H1 (cell line): ENCODE measurements at regions not wholly inside any gene's neighbourhood (a gene's known extent, or its start where the extent isn't known, plus 50 kb on each side); places are given as distances from the start of the nearest gene placed in this dataset.

Experiments
- CTCF ChIA-PET: fragments of 300-600 bp; sonication (Branson Sonifier 250); formaldehyde crosslinking; loops from one replicate; lab custom pipeline; 2021; ENCODE audit not compliant: partially characterized antibody; lab: Charles Lee
- POLR2A ChIA-PET: fragments of 300-600 bp; sonication (Branson Sonifier 250); formaldehyde crosslinking; loops from one replicate; lab custom pipeline; 2021; ENCODE audit warnings: inconsistent platforms; ENCODE audit not compliant: partially characterized antibody; lab: Charles Lee
- DNase-seq, 2 experiments: peaks; one replicate each; pipeline versions ENCODE4 v3.0.0 to v3.0.0-alpha.2; 2010 to 2022; ENCODE audit warnings: low spot score in 2 of 2, low read depth in 1 of 2, mixed read lengths in 1 of 2
- FAIRE-seq: peaks from 2 replicates; lab custom pipeline; 2011; peaks lifted over from hg19 to GRCh38; lab: Jason Lieb, UNC
- H2AFZ ChIP-seq: 2 replicates; pipeline ENCODE4 v1.8.1; 2012; ENCODE audit warnings: low read length, inconsistent platforms
- H2AK5ac ChIP-seq: 2 replicates; pipeline ENCODE4 v1.6.1; 2013; ENCODE audit warnings: low read depth, low read length
- H2BK120ac ChIP-seq: replicated peaks from 2 replicates; pipeline ENCODE3; 2013; ENCODE audit warnings: low read depth, low read length, inconsistent platforms
- H2BK12ac ChIP-seq: 2 replicates; pipeline ENCODE4 v1.6.1; 2013; ENCODE audit warnings: low read depth, low read length
- H2BK15ac ChIP-seq: 2 replicates; pipeline ENCODE4 v1.6.1; 2013; ENCODE audit warnings: low read length
- H2BK20ac ChIP-seq: 2 replicates; pipeline ENCODE4 v1.6.1; 2013; ENCODE audit warnings: low read length
- H2BK5ac ChIP-seq: 2 replicates; pipeline ENCODE4 v1.6.1; 2013; ENCODE audit warnings: low read depth, low read length
- H3K14ac ChIP-seq: 2 replicates; pipeline ENCODE4 v1.6.1; 2013; ENCODE audit warnings: inconsistent platforms; ENCODE audit not compliant: insufficient read length
- H3K18ac ChIP-seq: 2 replicates; pipeline ENCODE4 v1.6.1; 2013; ENCODE audit warnings: low read length; ENCODE audit errors: extremely low read depth
- H3K23ac ChIP-seq: 2 replicates; pipeline ENCODE4 v1.6.1; 2013; ENCODE audit warnings: inconsistent platforms; ENCODE audit not compliant: insufficient read length
- H3K23me2 ChIP-seq: 2 replicates; pipeline ENCODE4 v1.6.1; 2013; ENCODE audit warnings: low read depth, low read length
- H3K27ac ChIP-seq: 2 replicates; pipeline ENCODE4 v1.6.1; 2011; ENCODE audit warnings: low read depth, low read length, inconsistent platforms
- H3K27me3 ChIP-seq, 4 experiments: replicated peaks in 1 of 4; 1 replicate in 1 of 4; 2 replicates in 3 of 4; pipeline versions ENCODE4 v1.6.1 to v1.8.1; 2011 to 2013; ENCODE audit warnings: low read length in 3 of 4, mild to moderate bottlenecking in 3 of 4, inconsistent platforms in 2 of 4, mixed read lengths in 2 of 4, moderate library complexity in 1 of 4; ENCODE audit not compliant: control insufficient read depth in 3 of 4, insufficient read depth in 3 of 4; ENCODE audit errors: extremely low read depth in 1 of 4
- H3K36me3 ChIP-seq, 4 experiments: 2 replicates each; pipeline versions ENCODE4 v1.6.1 to v1.8.1; 2011 to 2013; ENCODE audit warnings: mild to moderate bottlenecking in 4 of 4, low read length in 3 of 4, moderate library complexity in 2 of 4, control low read depth in 1 of 4, inconsistent platforms in 1 of 4; ENCODE audit not compliant: insufficient read depth in 4 of 4, control insufficient read depth in 2 of 4
- H3K4ac ChIP-seq: replicated peaks from 2 replicates; pipeline ENCODE3; 2013; ENCODE audit warnings: low read length, low read depth, mixed read lengths, inconsistent platforms; ENCODE audit not compliant: insufficient read length
- H3K4me1 ChIP-seq, 4 experiments: replicated peaks in 1 of 4; 1 replicate in 1 of 4; 2 replicates in 3 of 4; pipeline versions ENCODE4 v1.6.1 to v1.8.1; 2011 to 2013; ENCODE audit warnings: low read length in 3 of 4, inconsistent platforms in 2 of 4, mixed read lengths in 1 of 4; ENCODE audit not compliant: insufficient read depth in 4 of 4, control insufficient read depth in 3 of 4
- H3K4me2 ChIP-seq, 2 experiments: 2 replicates each; pipeline versions ENCODE4 v1.6.1 to v1.8.1; 2011 to 2013; ENCODE audit warnings: low read depth in 2 of 2, low read length in 2 of 2, control low read depth in 1 of 2, inconsistent platforms in 1 of 2, mild to moderate bottlenecking in 1 of 2; ENCODE audit not compliant: insufficient read depth in 1 of 2
- H3K4me3 ChIP-seq, 4 experiments: fragments of 200-600, 300-600 bp in 1 of 4; sonication (generic), shearing (Covaris generic), sonication (Bioruptor Twin) in 1 of 4; 2 replicates each; pipeline versions ENCODE4 v1.5.1 to v1.8.1; 2011 to 2016; ENCODE audit warnings: low read length in 4 of 4, low read depth in 3 of 4, control low read depth in 2 of 4, inconsistent platforms in 2 of 4, mild to moderate bottlenecking in 2 of 4, mixed read lengths in 1 of 4, moderate library complexity in 1 of 4; ENCODE audit not compliant: insufficient read depth in 2 of 4; ENCODE audit errors: extremely low read depth in 1 of 4
- H3K56ac ChIP-seq: replicated peaks from 2 replicates; pipeline ENCODE3; 2013; ENCODE audit warnings: low read depth, mild to moderate bottlenecking, mixed read lengths, low read length, inconsistent platforms; ENCODE audit not compliant: insufficient read length
- H3K79me1 ChIP-seq: 2 replicates; pipeline ENCODE4 v1.6.1; 2013; ENCODE audit warnings: low read depth, low read length, control low read depth
- H3K79me2 ChIP-seq, 2 experiments: 2 replicates each; pipeline versions ENCODE4 v1.6.1 to v1.8.1; 2012 to 2013; ENCODE audit warnings: low read length in 2 of 2, mild to moderate bottlenecking in 2 of 2, inconsistent platforms in 1 of 2; ENCODE audit not compliant: insufficient read depth in 2 of 2, control insufficient read depth in 1 of 2
- H3K9ac ChIP-seq, 4 experiments: replicated peaks in 1 of 4; 1 replicate in 1 of 4; 2 replicates in 3 of 4; pipeline versions ENCODE4 v1.6.1 to v1.8.1; 2011 to 2013; ENCODE audit warnings: low read depth in 3 of 4, low read length in 3 of 4, control low read depth in 2 of 4, mild to moderate bottlenecking in 2 of 4, moderate library complexity in 2 of 4, inconsistent platforms in 1 of 4; ENCODE audit errors: extremely low read depth in 1 of 4
- H3K9me3 ChIP-seq, 2 experiments: 2 replicates each; pipeline versions ENCODE4 v1.6.1 to v1.8.1; 2012 to 2013; ENCODE audit warnings: mild to moderate bottlenecking in 2 of 2, moderate library complexity in 2 of 2, control low read depth in 1 of 2, inconsistent platforms in 1 of 2, low read depth in 1 of 2, low read length in 1 of 2, mixed read lengths in 1 of 2; ENCODE audit not compliant: insufficient read depth in 2 of 2
- H4K20me1 ChIP-seq, 2 experiments: replicated peaks in 1 of 2; 2 replicates each; pipeline versions ENCODE3 to v1.8.1; 2011 to 2013; ENCODE audit warnings: inconsistent platforms in 2 of 2, low read length in 2 of 2, mild to moderate bottlenecking in 1 of 2; ENCODE audit not compliant: insufficient read depth in 2 of 2, control insufficient read depth in 1 of 2
- H4K5ac ChIP-seq: 2 replicates; pipeline ENCODE4 v1.6.1; 2013; ENCODE audit warnings: low read length, low read depth, mixed read lengths, inconsistent platforms; ENCODE audit not compliant: insufficient read length
- H4K8ac ChIP-seq: 2 replicates; pipeline ENCODE4 v1.8.0; 2013; ENCODE audit warnings: mild to moderate bottlenecking, moderate library complexity, low read length, inconsistent platforms; ENCODE audit not compliant: insufficient read depth; ENCODE audit errors: extremely low read depth
- H4K91ac ChIP-seq: replicated peaks from 2 replicates; pipeline ENCODE3; 2013; ENCODE audit warnings: low read length, mixed read lengths, inconsistent platforms; ENCODE audit not compliant: insufficient read length
- BCL11A ChIP-seq, 2 experiments: IDR thresholded peaks; one replicate each; pipeline ENCODE4 v1.6.1; 2011; ENCODE audit warnings: low read depth in 2 of 2, low read length in 2 of 2, mild to moderate bottlenecking in 2 of 2
- CHD1 ChIP-seq: IDR thresholded peaks from 2 replicates; pipeline ENCODE4 v1.6.1; 2012; ENCODE audit warnings: low read depth, low read length, improper control_type of control experiment
- FOSL1 ChIP-seq: IDR thresholded peaks from 2 replicates; pipeline ENCODE4 v1.6.1; 2011; ENCODE audit warnings: mild to moderate bottlenecking, low read depth, low read length, moderate library complexity; ENCODE audit not compliant: insufficient read depth
- RXRA ChIP-seq: IDR thresholded peaks from 2 replicates; pipeline ENCODE4 v1.6.1; 2011; ENCODE audit warnings: low read depth, mild to moderate bottlenecking, low read length, moderate library complexity; ENCODE audit not compliant: insufficient read depth
- SIN3A ChIP-seq, 2 experiments: IDR thresholded peaks in 1 of 2; conservative IDR thresholded peaks in 1 of 2; 2 replicates each; pipeline ENCODE4 v1.6.1; 2011 to 2012; ENCODE audit warnings: low read length in 2 of 2, improper control_type of control experiment in 1 of 2, low read depth in 1 of 2, mild to moderate bottlenecking in 1 of 2
- TAF1 ChIP-seq: IDR thresholded peaks from 2 replicates; pipeline ENCODE4 v1.6.1; 2011; ENCODE audit warnings: mild to moderate bottlenecking, low read depth, low read length
- TAF7 ChIP-seq: optimal IDR thresholded peaks from 2 replicates; pipeline ENCODE3; 2011; ENCODE audit warnings: low read depth, mild to moderate bottlenecking, inconsistent platforms, low read length, moderate library complexity, borderline replicate concordance
- TBP ChIP-seq: IDR thresholded peaks from 2 replicates; pipeline ENCODE4 v1.6.1; 2011; ENCODE audit warnings: low read depth, low read length, improper control_type of control experiment
- TEAD4 ChIP-seq: IDR thresholded peaks from 2 replicates; pipeline ENCODE4 v1.6.1; 2012; ENCODE audit warnings: low read depth, low read length, inconsistent platforms, mixed read lengths
- YY1 ChIP-seq: IDR thresholded peaks from 2 replicates; pipeline ENCODE4 v1.6.1; 2011; ENCODE audit warnings: low read depth, mild to moderate bottlenecking, low read length
- ZNF274 ChIP-seq: IDR thresholded peaks from 2 replicates; pipeline ENCODE4 v1.7.0; 2012; ENCODE audit warnings: low read length, borderline replicate concordance; ENCODE audit errors: extremely low read depth
- WGBS, 2 experiments: shearing (Covaris generic) in 1 of 2; methylation state at CpG; one replicate each; pipeline versions ENCODE4 v1.1.6 to v1.1.7; 2013 to 2015; ENCODE audit warnings: low lambda C conversion rate in 2 of 2, mixed read lengths in 2 of 2, inconsistent platforms in 1 of 2, low coverage in 1 of 2, missing lambda C conversion rate in 1 of 2; ENCODE audit not compliant: insufficient replicate concordance in 2 of 2, insufficient coverage in 1 of 2, insufficient read length in 1 of 2; ENCODE audit errors: extremely low coverage in 1 of 2, missing lambda C conversion rate in 1 of 2; 5-methylcytosine and 5-hydroxymethylcytosine counted together
- TF ChIP-seq, protein P1 (sequence below): IDR thresholded peaks from 2 replicates; pipeline ENCODE4 v1.6.1; 2012; ENCODE audit warnings: inconsistent platforms

GRCh38 chr16:59397638-59398037 is 663.5 kb upstream of the GOT2 start:
- no peak overlapping the region for H3K23ac ChIP-seq
- no peak overlapping the region for H4K91ac ChIP-seq
- H4K5ac ChIP-seq: no peak overlapping the region
- H2AK5ac ChIP-seq: no peak overlapping the region
- no peak overlapping the region for H2BK5ac ChIP-seq
- 0 out of 7 replicates have a peak, but pooled peaks cover 0 to 3% (median 0%) of the 10 kb centered on the region in 4 experiments for H3K4me1 ChIP-seq
- H2BK15ac ChIP-seq: no peak overlapping the region
- no peak overlapping the region for H2BK12ac ChIP-seq
- H3K27me3 ChIP-seq: no peaks in the 10 kb centered on the region
- no peak for FAIRE-seq
- H3K4ac ChIP-seq: no peak overlapping the region
- no peak overlapping the region for H4K8ac ChIP-seq
- DNase-seq: no peak
- H3K79me1 ChIP-seq: no peaks in the 10 kb centered on the region
- H3K14ac ChIP-seq: no peak overlapping the region
- H2BK120ac ChIP-seq: no peak overlapping the region
- POLR2A ChIA-PET: no interaction called here
- WGBS, 2 experiments: 97% methylated on average over 2 of the region's 2 CpGs; no CpG with 5 or more reads in 1 of the 2 experiments
- CTCF ChIA-PET: no interaction called here
- no peaks in the 10 kb centered on the region for H3K79me2 ChIP-seq
- no peak overlapping the region for H3K56ac ChIP-seq
- no peaks in the 10 kb centered on the region for H3K36me3 ChIP-seq
- H3K9me3 ChIP-seq: no peaks in the 10 kb centered on the region
- no peak overlapping the region for H2BK20ac ChIP-seq
- no peak overlapping the region for H3K18ac ChIP-seq
- no peaks in the 10 kb centered on the region for H3K23me2 ChIP-seq
- no peak overlapping the region for H3K9ac ChIP-seq
- no peak overlapping the region for H3K27ac ChIP-seq
- no peak overlapping the region for H3K4me2 ChIP-seq
- H3K4me3 ChIP-seq: no peak overlapping the region
- no peaks in the 10 kb centered on the region for H4K20me1 ChIP-seq
- H2AFZ ChIP-seq: no peak overlapping the region
- TF ChIP-seq TBP (no peak), FOSL1 (no peak), CHD1 (no peak), SIN3A (conservative IDR thresholded peaks at IDR 0.05 in 1 of 2, IDR thresholded peaks at IDR 0.05 in 1 of 2; ENCODE audit: low read depth in 1 of 2, low read length in 2 of 2) (no peak), TEAD4 (no peak), TAF7 (no peak), ZNF274 (no peak), RXRA (no peak), TAF1 (no peak), YY1 (no peak), BCL11A (IDR thresholded peaks at IDR 0.05; ENCODE audit: low read depth in 2 of 2, low read length in 2 of 2) (no peak)
- TF ChIP-seq, protein P1, sequence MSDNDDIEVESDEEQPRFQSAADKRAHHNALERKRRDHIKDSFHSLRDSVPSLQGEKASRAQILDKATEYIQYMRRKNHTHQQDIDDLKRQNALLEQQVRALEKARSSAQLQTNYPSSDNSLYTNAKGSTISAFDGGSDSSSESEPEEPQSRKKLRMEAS: no peak
- TF ChIP-seq, all 59 proteins: peak for 0
